Activated CD4-positive, alpha-beta T cell treated with anti-CD3 and anti-CD28 coated beads for 36 hours (primary cell): ENCODE measurements at regions not wholly inside any gene's neighbourhood (a gene's known extent, or its start where the extent isn't known, plus 50 kb on each side); places are given as distances from the start of the nearest gene placed in this dataset.
A peak's percentile ranks its signal among the peaks of the same experiment; 100 is the strongest.

Source experiments
- ATAC-seq: fragments of 200-7000 bp; cut with Tn5 transposase; one replicate; pipeline ENCODE4 v1.10.0; 2021; ENCODE audit warnings: mild to moderate bottlenecking, moderate library complexity
- CTCF ChIA-PET: fragments of 350-600 bp; sonication (Branson Sonifier 250); formaldehyde crosslinking; loops from one replicate; lab custom pipeline; 2021; ENCODE audit warnings: antibody characterized with exemption; lab: Charles Lee
- POLR2A ChIA-PET: fragments of 350-600 bp; sonication (Branson Sonifier 250); formaldehyde crosslinking; loops from one replicate; lab custom pipeline; 2021; ENCODE audit warnings: antibody characterized with exemption, inconsistent platforms; lab: Charles Lee
- DNase-seq: peaks from one replicate; pipeline ENCODE4 v3.0.0-alpha.2; 2020
- H3K27ac Mint-ChIP-seq: one replicate; pipeline ENCODE4 v1.8.0; 2021; ENCODE audit warnings: mixed read lengths
- H3K27me3 Mint-ChIP-seq: one replicate; pipeline ENCODE4 v1.8.0; 2021; ENCODE audit warnings: mixed read lengths
- H3K36me3 Mint-ChIP-seq: one replicate; pipeline ENCODE4 v1.8.0; 2021; ENCODE audit warnings: low read depth, mixed read lengths
- H3K4me1 Mint-ChIP-seq: one replicate; pipeline ENCODE4 v1.8.0; 2021; ENCODE audit warnings: mixed read lengths
- H3K4me3 Mint-ChIP-seq: one replicate; pipeline ENCODE4 v1.8.0; 2021; ENCODE audit warnings: mild to moderate bottlenecking, moderate library complexity, mixed read lengths
- H3K9me3 Mint-ChIP-seq: one replicate; pipeline ENCODE4 v1.8.0; 2021; ENCODE audit warnings: low read depth, mixed read lengths
- intact Hi-C, 2 experiments: fragments of 100-400 bp; cut with DNase I in 1 of 2; cut with micrococcal nuclease in 1 of 2; formaldehyde crosslinking; loops; one replicate each; pipeline versions ENCODE4 v1.14.2 to v1.15.1; 2022 to 2024; cut with DNase I, micrococcal nuclease

- H3K4me3 Mint-ChIP-seq = no peak overlapping the region
- ATAC-seq (no peak), DNase-seq (no peak)
- H3K27ac Mint-ChIP-seq = no peak overlapping the region
- H3K36me3 Mint-ChIP-seq = no peaks in the 10 kb centered on the region
- POLR2A ChIA-PET = no interaction called here
- H3K27me3 Mint-ChIP-seq = no peaks in the 10 kb centered on the region
- no peaks in the 10 kb centered on the region for H3K9me3 Mint-ChIP-seq
- CTCF ChIA-PET = no interaction called here
- intact Hi-C loops = no loop called here
- no peaks in the 10 kb centered on the region for H3K4me1 Mint-ChIP-seq
These were observed 356.5 kb downstream of the CBLL2 start for GRCh38 chrX:22629105-22629725.

- no peaks in the 10 kb centered on the region for H3K9me3 Mint-ChIP-seq
- no peak overlapping the region for H3K27ac Mint-ChIP-seq
- H3K27me3 Mint-ChIP-seq = no peaks in the 10 kb centered on the region
- ChIA-PET CTCF (no interaction called here), POLR2A (no interaction called here)
- H3K36me3 Mint-ChIP-seq = no peaks in the 10 kb centered on the region
- intact Hi-C loops = no loop called here
- DNase-seq = no peak
- H3K4me3 Mint-ChIP-seq = no peak overlapping the region
- no peak for ATAC-seq
- no peaks in the 10 kb centered on the region for H3K4me1 Mint-ChIP-seq
These were observed 361.4 kb downstream of the CBLL2 start for GRCh38 chrX:22634083-22634482.

GRCh38 chrX:22634751-22635150 lies 362.0 kb downstream of the CBLL2 start:
- DNase-seq (no peak), ATAC-seq (no peak)
- no peaks in the 10 kb centered on the region for H3K4me1 Mint-ChIP-seq
- H3K27me3 Mint-ChIP-seq = no peaks in the 10 kb centered on the region
- intact Hi-C loops = no loop called here
- ChIA-PET POLR2A (no interaction called here), CTCF (no interaction called here)
- no peak overlapping the region for H3K4me3 Mint-ChIP-seq
- H3K36me3 Mint-ChIP-seq = no peaks in the 10 kb centered on the region
- no peak overlapping the region for H3K27ac Mint-ChIP-seq
- no peaks in the 10 kb centered on the region for H3K9me3 Mint-ChIP-seq

GRCh38 chrX:22648281-22648680 lies 351.5 kb upstream of the DDX53 start:
- POLR2A ChIA-PET = no interaction called here
- Mint-ChIP-seq H3K4me3 (no peak overlapping the region), H3K4me1 (no peaks in the 10 kb centered on the region), H3K9me3 (no peaks in the 10 kb centered on the region), H3K36me3 (no peaks in the 10 kb centered on the region), H3K27me3 (no peaks in the 10 kb centered on the region), H3K27ac (no peak overlapping the region)
- ATAC-seq (no peak), DNase-seq (no peak)
- intact Hi-C loops = no loop called here
- CTCF ChIA-PET = no interaction called here

GRCh38 chrX:22650691-22651090 lies 349.1 kb upstream of the DDX53 start:
- H3K27me3 Mint-ChIP-seq = no peaks in the 10 kb centered on the region
- H3K36me3 Mint-ChIP-seq = no peaks in the 10 kb centered on the region
- CTCF ChIA-PET = no interaction called here
- no peaks in the 10 kb centered on the region for H3K9me3 Mint-ChIP-seq
- intact Hi-C loops = no loop called here
- H3K4me3 Mint-ChIP-seq = no peak overlapping the region
- ATAC-seq (no peak), DNase-seq (no peak)
- H3K27ac Mint-ChIP-seq = no peak overlapping the region
- no peaks in the 10 kb centered on the region for H3K4me1 Mint-ChIP-seq
- POLR2A ChIA-PET = no interaction called here

- DNase-seq = no peak
These were observed 347.2 kb upstream of the DDX53 start for GRCh38 chrX:22652596-22652995.

GRCh38 chrX:22660756-22661155 lies 339.0 kb upstream of the DDX53 start:
- POLR2A ChIA-PET = no interaction called here
- Mint-ChIP-seq H3K27ac (no peak overlapping the region), H3K36me3 (no peaks in the 10 kb centered on the region), H3K4me3 (no peak overlapping the region), H3K9me3 (no peaks in the 10 kb centered on the region), H3K27me3 (no peaks in the 10 kb centered on the region), H3K4me1 (no peaks in the 10 kb centered on the region)
- CTCF ChIA-PET = interaction anchor here (0.6 kb wide), 1 partner anchor 662 kb away, joined by 3 read pairs; no protein-coding TSS in a partner anchor
- DNase-seq = no peak
- ATAC-seq = no peak
- intact Hi-C loops = no loop called here

More at GRCh38 chrX:22652596-22652995, 347.2 kb upstream of the DDX53 start:
- no peak for ATAC-seq
- Mint-ChIP-seq H3K9me3 (no peaks in the 10 kb centered on the region), H3K36me3 (no peaks in the 10 kb centered on the region), H3K27ac (no peak overlapping the region), H3K27me3 (no peaks in the 10 kb centered on the region), H3K4me3 (no peak overlapping the region), H3K4me1 (no peaks in the 10 kb centered on the region)
- intact Hi-C loops = no loop called here
- CTCF ChIA-PET = no interaction called here
- POLR2A ChIA-PET = no interaction called here

GRCh38 chrX:22662776-22663175 lies 337.0 kb upstream of the DDX53 start:
- intact Hi-C loops = no loop called here
- DNase-seq = no peak
- Mint-ChIP-seq H3K27ac (no peak overlapping the region), H3K9me3 (no peaks in the 10 kb centered on the region), H3K4me3 (no peak overlapping the region), H3K27me3 (no peaks in the 10 kb centered on the region), H3K4me1 (no peaks in the 10 kb centered on the region), H3K36me3 (no peaks in the 10 kb centered on the region)
- CTCF ChIA-PET = no interaction called here
- POLR2A ChIA-PET = no interaction called here
- no peak for ATAC-seq

GRCh38 chrX:22664826-22665225 lies 334.9 kb upstream of the DDX53 start:
- intact Hi-C loops = no loop called here
- no peaks in the 10 kb centered on the region for H3K4me1 Mint-ChIP-seq
- no peak for DNase-seq
- CTCF ChIA-PET = no interaction called here
- H3K36me3 Mint-ChIP-seq = no peaks in the 10 kb centered on the region
- no peaks in the 10 kb centered on the region for H3K9me3 Mint-ChIP-seq
- no peak overlapping the region for H3K4me3 Mint-ChIP-seq
- POLR2A ChIA-PET = no interaction called here
- no peak overlapping the region for H3K27ac Mint-ChIP-seq
- no peak for ATAC-seq
- H3K27me3 Mint-ChIP-seq = no peaks in the 10 kb centered on the region

GRCh38 chrX:22665818-22666217 lies 333.9 kb upstream of the DDX53 start:
- POLR2A ChIA-PET = no interaction called here
- H3K9me3 Mint-ChIP-seq = no peaks in the 10 kb centered on the region
- H3K27ac Mint-ChIP-seq = no peak overlapping the region
- no peaks in the 10 kb centered on the region for H3K36me3 Mint-ChIP-seq
- no peak overlapping the region for H3K4me3 Mint-ChIP-seq
- intact Hi-C loops = no loop called here
- H3K4me1 Mint-ChIP-seq = no peaks in the 10 kb centered on the region
- H3K27me3 Mint-ChIP-seq = no peaks in the 10 kb centered on the region
- DNase-seq (no peak), ATAC-seq (no peak)
- CTCF ChIA-PET = no interaction called here

- Mint-ChIP-seq H3K4me3 (no peak overlapping the region), H3K36me3 (no peaks in the 10 kb centered on the region), H3K4me1 (no peaks in the 10 kb centered on the region), H3K27ac (no peak overlapping the region), H3K9me3 (no peaks in the 10 kb centered on the region), H3K27me3 (no peaks in the 10 kb centered on the region)
- no peak for ATAC-seq
- peak; percentile 18 for DNase-seq
- ChIA-PET POLR2A (no interaction called here), CTCF (no interaction called here)
- intact Hi-C loops = no loop called here
These were observed 333.3 kb upstream of the DDX53 start for GRCh38 chrX:22666441-22666840.

- no peak for ATAC-seq
- H3K9me3 Mint-ChIP-seq = no peaks in the 10 kb centered on the region
- POLR2A ChIA-PET = no interaction called here
These were observed 324.8 kb upstream of the DDX53 start for GRCh38 chrX:22674932-22675331.

GRCh38 chrX:22686138-22686541 lies 313.6 kb upstream of the DDX53 start:
- POLR2A ChIA-PET = no interaction called here
- Mint-ChIP-seq H3K27ac (no peak overlapping the region), H3K9me3 (no peaks in the 10 kb centered on the region), H3K27me3 (no peaks in the 10 kb centered on the region), H3K36me3 (no peaks in the 10 kb centered on the region), H3K4me1 (no peaks in the 10 kb centered on the region), H3K4me3 (no peak overlapping the region)
- no peak for ATAC-seq
- CTCF ChIA-PET = no interaction called here
- intact Hi-C loops = no loop called here
- no peak for DNase-seq

More at GRCh38 chrX:22674932-22675331, 324.8 kb upstream of the DDX53 start:
- DNase-seq = no peak
- CTCF ChIA-PET = no interaction called here
- Mint-ChIP-seq H3K4me3 (no peak overlapping the region), H3K27me3 (no peaks in the 10 kb centered on the region), H3K36me3 (no peaks in the 10 kb centered on the region), H3K27ac (no peak overlapping the region), H3K4me1 (no peaks in the 10 kb centered on the region)
- intact Hi-C loops = no loop called here
